ENCODE measurements at regions not wholly inside any gene's neighbourhood (a gene's known extent, or its start where the extent isn't known, plus 50 kb on each side); places are given as distances from the start of the nearest gene placed in this dataset.
"Not testable (repeated sequence)": the region's sequence is repeated elsewhere in the genome, so short reads cannot be mapped to it uniquely, and the experiment has no call there.

- peak; percentile 59 for DNase-seq (ENCODE audit: low spot score)
Measured at GRCh38 chr5:104498281-104498680, 935.7 kb upstream of the NUDT12 start.

DNA sequence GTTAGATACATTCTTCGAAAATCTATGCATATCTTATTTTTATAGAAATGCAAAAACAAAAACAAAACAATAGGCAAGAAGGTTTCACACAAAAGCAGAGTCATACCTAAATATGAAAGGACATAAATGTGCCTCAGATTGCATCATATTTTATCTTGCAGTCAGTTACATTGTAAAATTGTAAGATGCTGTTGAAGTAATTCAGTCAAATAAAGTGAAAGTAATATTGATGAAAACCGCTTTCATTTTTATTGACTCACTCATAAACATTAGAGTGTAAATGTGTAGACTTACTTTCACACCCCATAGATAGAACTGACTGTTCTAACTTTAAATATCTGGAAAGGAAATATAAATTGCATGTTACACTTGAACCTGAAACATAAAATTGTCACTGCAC, 931.5 kb upstream of the NUDT12 start:
- DNase-seq (ENCODE audit: low spot score), result no peak

GRCh38 chr5:104472811-104473210, 910.2 kb upstream of the NUDT12 start:
- DNase-seq (ENCODE audit: low spot score), result no peak

GRCh38 chr5:104456122-104456521, 893.5 kb upstream of the NUDT12 start:
- DNase-seq (ENCODE audit: low spot score), result no peak

DNA sequence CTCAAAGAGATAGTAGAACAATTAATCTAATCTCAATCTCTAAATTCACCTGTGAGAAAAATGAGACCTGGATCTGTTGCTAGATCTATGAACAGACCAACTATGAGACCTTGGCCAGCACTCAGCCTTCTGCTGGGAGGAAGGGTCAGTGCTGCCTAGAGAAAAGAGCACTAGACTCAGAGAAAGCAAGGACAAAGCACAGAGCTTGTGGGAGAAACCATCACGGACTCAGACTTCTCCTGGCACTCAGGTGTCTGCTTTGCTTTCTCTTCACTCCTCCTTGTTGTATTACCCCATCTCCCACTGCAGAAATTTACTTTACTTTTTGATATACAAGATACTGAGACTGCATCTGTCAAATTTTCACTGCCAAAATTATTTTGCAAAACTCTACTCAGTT, 890.0 kb upstream of the NUDT12 start:
- DNase-seq (ENCODE audit: low spot score), result no peak

DNA sequence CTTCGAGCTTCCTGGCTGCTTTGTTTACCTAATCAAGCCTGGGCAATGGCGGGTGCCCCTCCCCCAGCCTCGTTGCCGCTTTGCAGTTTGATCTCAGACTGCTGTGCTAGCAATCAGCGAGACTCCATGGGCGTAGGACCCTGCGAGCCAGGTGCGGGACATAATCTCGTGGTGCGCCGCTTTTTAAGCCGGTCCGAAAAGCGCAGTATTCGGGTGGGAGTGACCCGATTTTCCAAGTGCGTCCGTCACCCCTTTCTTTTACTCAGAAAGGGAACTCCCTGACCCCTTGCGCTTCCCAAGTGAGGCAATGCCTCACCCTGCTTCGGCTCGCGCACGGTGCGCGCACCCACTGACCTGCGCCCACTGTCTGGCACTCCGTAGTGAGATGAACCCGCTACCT, 889.3 kb upstream of the NUDT12 start:
- DNase-seq (ENCODE audit: low spot score), result not testable (repeated sequence)

DNA sequence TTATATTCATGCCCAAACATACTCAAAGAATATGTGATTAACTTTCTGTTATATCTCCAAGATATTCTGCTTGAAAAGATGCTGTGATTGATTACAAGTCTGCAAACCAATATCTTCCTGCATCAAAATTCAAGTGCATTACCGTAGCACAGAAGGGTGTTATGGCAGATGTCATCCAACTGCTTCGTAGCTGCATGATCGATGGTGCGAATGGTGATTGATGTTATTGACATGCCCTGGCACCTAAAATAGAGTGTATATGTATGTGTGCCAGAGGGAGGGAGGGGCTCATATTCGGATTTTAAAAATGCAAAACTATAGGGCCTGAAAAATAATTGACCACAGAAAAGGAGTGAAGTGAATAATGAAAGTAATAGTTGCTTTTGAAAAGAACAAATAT, 882.1 kb upstream of the NUDT12 start:
- no peak for DNase-seq (ENCODE audit: low spot score)

DNA sequence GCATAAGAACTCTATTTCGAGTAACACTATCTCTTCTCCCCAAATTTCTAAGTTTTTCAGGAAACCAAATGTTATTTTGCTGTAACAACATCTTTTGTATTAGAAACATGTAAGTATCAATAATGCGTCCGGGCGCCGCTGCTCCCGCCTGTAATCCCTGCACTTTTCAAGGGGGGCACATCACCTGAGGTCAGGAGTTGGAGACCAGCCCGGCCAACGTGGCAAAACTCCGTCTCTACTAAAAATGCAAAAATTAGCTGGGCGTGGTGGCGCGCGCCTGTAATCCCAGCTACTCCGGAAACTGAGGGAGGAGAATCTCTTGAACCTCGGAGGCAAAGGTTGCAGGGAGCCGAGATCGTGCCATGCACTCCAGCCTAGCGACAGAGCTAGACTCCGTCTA, 881.1 kb upstream of the NUDT12 start:
- DNase-seq (ENCODE audit: low spot score), result no peak

GRCh38 chr5:104431981-104432380, 869.4 kb upstream of the NUDT12 start:
- no peak for DNase-seq (ENCODE audit: low spot score)

DNA sequence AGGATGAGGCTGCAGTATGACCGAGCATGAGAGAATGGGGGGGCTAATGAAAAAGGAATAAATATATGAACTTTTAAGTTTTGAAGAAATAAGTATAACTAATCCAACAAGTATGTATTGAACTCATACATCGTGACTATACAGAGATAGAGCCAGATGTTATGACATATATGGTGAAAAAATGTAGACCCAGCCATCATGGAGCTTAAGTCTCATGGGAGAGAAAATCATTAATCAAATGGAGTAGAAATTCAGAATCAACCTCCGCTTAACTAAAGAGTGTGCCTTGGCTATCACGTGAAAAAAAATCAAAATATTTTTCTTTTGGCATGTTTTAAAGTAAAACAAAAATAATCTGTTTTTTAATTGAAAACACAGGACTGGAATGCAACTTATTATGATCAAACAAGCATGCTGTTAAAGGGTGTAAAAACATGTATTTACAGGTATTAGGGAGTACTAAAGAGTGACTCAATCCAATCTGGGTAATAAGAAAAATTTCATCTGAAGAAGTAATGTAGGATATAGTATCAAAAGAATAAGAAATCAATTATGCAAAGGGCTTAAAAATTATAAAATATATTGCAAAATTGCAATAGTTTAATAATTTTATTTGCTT, 868.5 kb upstream of the NUDT12 start:
- no peak for DNase-seq (ENCODE audit: low spot score)

GRCh38 chr5:104429911-104430310, 867.3 kb upstream of the NUDT12 start:
- no peak for DNase-seq (ENCODE audit: low spot score)

DNA sequence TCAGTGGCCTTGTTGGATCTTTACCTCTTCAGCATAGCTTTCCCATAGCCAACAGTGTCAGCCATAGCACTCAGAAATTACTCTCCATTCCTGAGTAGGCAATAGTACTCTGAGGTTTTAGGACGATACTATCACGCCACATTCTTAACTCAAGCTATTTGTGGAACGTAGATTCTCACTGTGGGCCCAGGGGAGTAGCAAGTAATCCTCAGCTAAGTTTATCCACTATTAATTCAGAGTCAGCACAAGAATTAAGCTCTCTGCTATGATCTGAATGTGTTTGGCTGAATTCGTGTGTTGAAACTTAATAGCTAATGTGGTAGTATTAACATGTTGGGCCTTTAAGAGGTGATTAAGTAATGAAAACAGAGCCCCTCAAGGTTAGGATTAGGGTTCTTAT, 858.8 kb upstream of the NUDT12 start:
- no peak for DNase-seq (ENCODE audit: low spot score)

GRCh38 chr5:104418056-104418455, 855.5 kb upstream of the NUDT12 start:
- no peak for DNase-seq (ENCODE audit: low spot score)

- peak; percentile 43 for DNase-seq (ENCODE audit: low spot score)
Measured at GRCh38 chr5:104412649-104413240, 850.2 kb upstream of the NUDT12 start.

DNA sequence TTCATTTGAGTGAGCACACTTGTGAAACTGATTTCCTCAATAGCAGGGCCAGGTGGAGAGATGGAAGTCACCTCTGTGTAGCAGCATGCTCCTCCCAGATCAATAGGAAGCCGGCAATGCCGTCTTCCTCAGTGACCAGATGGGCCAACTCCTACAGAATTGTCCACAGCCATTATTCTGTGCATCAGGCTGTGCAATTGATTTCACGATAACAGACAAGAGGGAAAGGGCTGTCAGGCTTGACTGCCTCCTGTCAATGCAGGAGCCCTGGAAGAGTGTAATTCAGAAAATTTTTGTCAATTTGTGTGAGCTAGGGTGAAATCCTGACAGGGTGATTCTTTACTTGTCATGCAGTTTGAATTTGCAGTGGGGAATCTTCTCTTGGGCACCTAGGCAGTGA, 838.4 kb upstream of the NUDT12 start:
- no peak for DNase-seq (ENCODE audit: low spot score)

DNA sequence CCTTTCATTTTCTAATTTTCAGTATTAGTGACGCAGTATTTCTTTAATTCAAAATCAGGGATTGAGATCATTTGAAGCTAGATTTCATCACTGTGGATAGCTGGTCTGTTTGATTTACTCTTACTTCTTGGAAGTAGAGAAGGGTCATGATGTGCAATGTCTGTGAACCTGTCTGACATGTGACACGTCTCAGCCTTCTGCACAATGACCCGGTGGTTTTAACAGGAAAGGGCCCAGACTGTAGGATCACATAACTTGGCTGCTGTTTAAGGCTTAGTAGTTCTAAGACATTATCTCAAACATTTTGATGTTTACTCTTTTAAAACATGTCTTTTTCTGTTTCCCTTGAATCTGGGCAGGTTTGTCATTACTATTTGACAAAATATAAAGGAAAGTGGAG, 823.3 kb upstream of the NUDT12 start:
- DNase-seq (ENCODE audit: low spot score), result no peak

- no peak for DNase-seq (ENCODE audit: low spot score)
Measured at GRCh38 chr5:104375345-104375744, 812.8 kb upstream of the NUDT12 start.

GRCh38 chr5:104372796-104373195, 810.2 kb upstream of the NUDT12 start:
- no peak for DNase-seq (ENCODE audit: low spot score)

GRCh38 chr5:104372376-104372775, 809.8 kb upstream of the NUDT12 start:
- DNase-seq (ENCODE audit: low spot score), result peak; percentile 13

- peak; percentile 6 for DNase-seq (ENCODE audit: low spot score)
Measured at GRCh38 chr5:104370523-104370922, 807.9 kb upstream of the NUDT12 start.

DNA sequence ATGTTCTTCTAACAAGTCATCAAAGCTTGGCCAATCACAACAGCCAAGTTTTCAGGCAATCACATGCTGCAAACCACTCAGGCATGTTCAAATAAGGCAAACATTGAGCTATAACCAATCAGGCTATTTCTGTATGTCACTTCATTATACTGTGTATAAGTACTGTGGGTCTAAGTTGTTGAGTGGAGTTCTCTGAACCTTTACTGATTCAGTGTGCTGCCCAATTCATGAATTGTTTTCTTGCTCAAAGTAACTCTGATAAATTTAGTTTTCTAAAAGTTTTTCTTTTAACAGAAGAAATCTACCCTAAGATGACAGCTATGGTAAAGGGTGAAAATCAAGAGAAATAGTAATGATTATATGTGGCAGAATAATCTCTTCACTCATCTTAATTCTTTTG, 805.4 kb upstream of the NUDT12 start:
- no peak for DNase-seq (ENCODE audit: low spot score)

DNA sequence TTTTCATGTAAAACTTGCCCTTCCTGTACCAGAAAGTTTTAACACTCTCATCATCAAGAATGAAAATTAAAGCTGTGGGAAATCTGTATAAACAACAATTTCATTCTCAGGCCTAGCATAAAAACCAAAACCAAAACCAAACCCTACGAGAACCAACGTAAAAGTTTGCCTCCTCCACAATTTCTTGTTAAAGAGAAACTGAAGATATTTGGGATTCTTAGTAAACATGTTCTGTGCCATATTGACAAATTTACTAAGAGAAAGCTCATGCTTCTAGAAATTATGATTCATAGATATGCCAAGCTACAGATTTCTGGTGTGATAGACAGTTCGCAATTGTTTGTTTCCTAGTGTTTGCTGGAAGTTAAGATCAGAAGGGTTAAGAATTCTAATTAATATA, 801.0 kb upstream of the NUDT12 start:
- no peak for DNase-seq (ENCODE audit: low spot score)

GRCh38 chr5:104361932-104362331, 799.3 kb upstream of the NUDT12 start:
- DNase-seq (ENCODE audit: low spot score), result no peak

DNA sequence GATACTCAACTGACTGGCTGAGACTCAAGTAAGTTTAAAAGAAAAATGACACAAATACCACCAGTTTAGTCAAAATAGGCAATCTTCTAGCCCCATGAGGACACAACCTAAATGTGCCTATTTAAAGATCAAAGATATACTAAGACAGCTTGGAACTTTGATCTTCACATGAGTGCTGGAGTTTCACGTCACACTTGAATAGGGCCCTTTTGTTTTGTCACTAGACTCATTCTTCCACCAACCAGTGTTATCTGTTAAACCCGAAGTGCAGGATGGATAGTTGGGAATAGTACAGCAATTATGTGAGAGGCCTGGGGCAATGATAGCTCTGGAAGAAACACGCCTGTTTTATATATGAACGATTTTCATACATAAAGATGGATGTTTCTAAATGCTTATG, 792.8 kb upstream of the NUDT12 start:
- no peak for DNase-seq (ENCODE audit: low spot score)
